SU-DHL-6 (cell line): ENCODE measurements at regions not wholly inside any gene's neighbourhood (a gene's known extent, or its start where the extent isn't known, plus 50 kb on each side); places are given as distances from the start of the nearest gene placed in this dataset.

Source experiments
- EZH2phosphoT487 ChIP-seq: fragments of 200-600 bp; sonication (generic), shearing (Covaris generic); conservative IDR thresholded peaks from 2 replicates; pipeline ENCODE4 v1.6.1; 2018; ENCODE audit warnings: mild to moderate bottlenecking, antibody characterized with exemption, low read length, moderate library complexity, mixed read lengths
- TF ChIP-seq, protein P1 (sequence below): fragments of 200-600 bp; sonication (generic); IDR thresholded peaks from one replicate; pipeline ENCODE4 v1.5.1; 2017; ENCODE audit warnings: antibody characterized with exemption, mild to moderate bottlenecking, low read length, moderate library complexity; ENCODE audit not compliant: insufficient read depth, poor library complexity, severe bottlenecking

DNA sequence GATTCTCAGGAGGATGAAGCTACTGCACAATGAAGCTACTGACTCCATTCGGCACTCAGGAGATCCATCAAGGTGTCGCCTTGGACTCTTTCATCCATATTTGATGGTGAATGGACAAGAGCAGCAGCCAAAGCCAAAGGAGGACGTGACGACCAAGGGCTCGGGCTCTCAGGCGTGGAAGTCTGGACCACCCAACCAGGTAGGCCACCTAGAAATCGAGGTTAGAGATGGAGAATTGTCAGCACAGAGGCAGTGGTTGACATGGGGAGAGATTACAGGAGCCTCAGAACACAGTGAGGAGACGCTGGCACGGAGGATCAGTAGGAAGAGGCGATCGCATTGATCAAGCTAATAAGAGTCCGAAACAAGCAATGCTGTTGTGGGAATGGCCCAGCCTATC is 240.5 kb upstream of the ID2 start:
- no peak for TF ChIP-seq EZH2phosphoT487
- TF ChIP-seq, protein P1, sequence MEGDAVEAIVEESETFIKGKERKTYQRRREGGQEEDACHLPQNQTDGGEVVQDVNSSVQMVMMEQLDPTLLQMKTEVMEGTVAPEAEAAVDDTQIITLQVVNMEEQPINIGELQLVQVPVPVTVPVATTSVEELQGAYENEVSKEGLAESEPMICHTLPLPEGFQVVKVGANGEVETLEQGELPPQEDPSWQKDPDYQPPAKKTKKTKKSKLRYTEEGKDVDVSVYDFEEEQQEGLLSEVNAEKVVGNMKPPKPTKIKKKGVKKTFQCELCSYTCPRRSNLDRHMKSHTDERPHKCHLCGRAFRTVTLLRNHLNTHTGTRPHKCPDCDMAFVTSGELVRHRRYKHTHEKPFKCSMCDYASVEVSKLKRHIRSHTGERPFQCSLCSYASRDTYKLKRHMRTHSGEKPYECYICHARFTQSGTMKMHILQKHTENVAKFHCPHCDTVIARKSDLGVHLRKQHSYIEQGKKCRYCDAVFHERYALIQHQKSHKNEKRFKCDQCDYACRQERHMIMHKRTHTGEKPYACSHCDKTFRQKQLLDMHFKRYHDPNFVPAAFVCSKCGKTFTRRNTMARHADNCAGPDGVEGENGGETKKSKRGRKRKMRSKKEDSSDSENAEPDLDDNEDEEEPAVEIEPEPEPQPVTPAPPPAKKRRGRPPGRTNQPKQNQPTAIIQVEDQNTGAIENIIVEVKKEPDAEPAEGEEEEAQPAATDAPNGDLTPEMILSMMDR = no peak
